Liver (tissue), 3 donors: ENCODE measurements at regions not wholly inside any gene's neighbourhood (a gene's known extent, or its start where the extent isn't known, plus 50 kb on each side); places are given as distances from the start of the nearest gene placed in this dataset.
A peak's percentile ranks its signal among the peaks of the same experiment; 100 is the strongest.

Experiments used
- EGR1 ChIP-seq, 2 donors: IDR thresholded peaks; 2 replicates each; pipeline ENCODE4 v1.6.1; 2016 to 2018; ENCODE audit warnings: antibody characterized with exemption in 2 of 2, low read depth in 2 of 2
- GABPA ChIP-seq, 2 donors: IDR thresholded peaks in 1 of 2; conservative IDR thresholded peaks in 1 of 2; 2 replicates each; pipeline ENCODE4 v1.6.1; 2016; ENCODE audit warnings: antibody characterized with exemption in 2 of 2, mild to moderate bottlenecking in 1 of 2, moderate library complexity in 1 of 2
- RAD21 ChIP-seq, 2 donors: IDR thresholded peaks; 2 replicates each; pipeline ENCODE4 v1.6.1; 2016; ENCODE audit warnings: antibody characterized with exemption in 2 of 2, mild to moderate bottlenecking in 2 of 2
- RXRA ChIP-seq, 2 donors: IDR thresholded peaks; 2 replicates each; pipeline ENCODE4 v1.6.1; 2017 to 2018; ENCODE audit warnings: antibody characterized with exemption in 2 of 2, mild to moderate bottlenecking in 1 of 2
- SP1 ChIP-seq: IDR thresholded peaks from 2 replicates; pipeline ENCODE4 v1.6.1; 2018; ENCODE audit warnings: antibody characterized with exemption, mild to moderate bottlenecking
- TAF1 ChIP-seq: conservative IDR thresholded peaks from 2 replicates; pipeline ENCODE4 v1.6.1; 2016; ENCODE audit warnings: antibody characterized with exemption, mild to moderate bottlenecking
- YY1 ChIP-seq: IDR thresholded peaks from 2 replicates; pipeline ENCODE4 v1.6.1; 2016; ENCODE audit warnings: antibody characterized with exemption, mild to moderate bottlenecking
- TF ChIP-seq, protein P1 (sequence below): fragments of 150-350 bp; IDR thresholded peaks from 2 replicates; pipeline ENCODE4 v1.5.1; 2017; ENCODE audit warnings: improper control_type of control experiment, low read depth, low read length; ENCODE audit not compliant: missing input control
- TF ChIP-seq, protein P2 (sequence below): IDR thresholded peaks from 2 replicates; pipeline ENCODE4 v1.6.1; 2016; ENCODE audit warnings: antibody characterized with exemption
- TF ChIP-seq, protein P3 (sequence below): IDR thresholded peaks from 2 replicates; pipeline ENCODE4 v1.6.1; 2016; ENCODE audit warnings: antibody characterized with exemption, mild to moderate bottlenecking
- donor health status: healthy.
- donor health status: healthy.

DNA sequence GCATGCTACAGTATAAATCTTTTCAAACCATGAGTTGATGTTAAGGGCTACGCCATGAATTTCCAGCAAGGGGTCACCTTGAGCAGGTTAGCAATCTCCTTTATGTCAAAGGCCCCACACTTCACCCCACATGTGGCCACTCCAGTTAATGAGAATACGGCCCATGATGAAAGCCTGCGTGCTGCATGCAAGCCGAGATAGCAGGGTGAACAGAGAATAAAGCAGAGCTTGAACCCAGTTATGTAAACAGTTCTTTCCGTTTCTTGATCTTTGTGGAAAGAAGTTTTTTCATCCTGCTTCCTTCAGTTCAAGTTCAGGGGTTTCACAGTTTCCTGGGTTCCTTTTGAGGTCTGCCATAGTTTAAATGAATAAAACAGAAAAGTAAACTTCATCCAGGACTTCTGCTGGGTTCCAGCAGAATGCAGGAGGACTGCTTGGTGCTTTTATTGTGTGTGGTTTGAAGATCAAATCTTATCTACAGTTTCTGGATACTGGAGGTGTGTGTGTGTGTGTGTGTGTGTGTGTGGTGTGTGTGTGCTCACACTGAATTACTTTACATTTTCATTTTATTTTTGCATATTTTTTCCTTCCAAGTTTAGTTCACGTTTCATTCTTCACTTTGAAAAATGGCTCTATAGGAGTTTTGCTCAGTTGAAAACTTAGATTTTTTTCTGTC is 87.1 kb downstream of the HMHB1 start:
- TF ChIP-seq SP1 (no peak), YY1 (no peak), RAD21 (IDR thresholded peaks at IDR 0.05) (no peak), TAF1 (no peak), EGR1 (IDR thresholded peaks at IDR 0.05; ENCODE audit: low read depth in 2 of 2) (no peak), RXRA (IDR thresholded peaks at IDR 0.05) (peak; percentile 13 to 44), GABPA (IDR thresholded peaks at IDR 0.05 in 1 of 2, conservative IDR thresholded peaks at IDR 0.05 in 1 of 2) (no peak)
- TF ChIP-seq, protein P1, sequence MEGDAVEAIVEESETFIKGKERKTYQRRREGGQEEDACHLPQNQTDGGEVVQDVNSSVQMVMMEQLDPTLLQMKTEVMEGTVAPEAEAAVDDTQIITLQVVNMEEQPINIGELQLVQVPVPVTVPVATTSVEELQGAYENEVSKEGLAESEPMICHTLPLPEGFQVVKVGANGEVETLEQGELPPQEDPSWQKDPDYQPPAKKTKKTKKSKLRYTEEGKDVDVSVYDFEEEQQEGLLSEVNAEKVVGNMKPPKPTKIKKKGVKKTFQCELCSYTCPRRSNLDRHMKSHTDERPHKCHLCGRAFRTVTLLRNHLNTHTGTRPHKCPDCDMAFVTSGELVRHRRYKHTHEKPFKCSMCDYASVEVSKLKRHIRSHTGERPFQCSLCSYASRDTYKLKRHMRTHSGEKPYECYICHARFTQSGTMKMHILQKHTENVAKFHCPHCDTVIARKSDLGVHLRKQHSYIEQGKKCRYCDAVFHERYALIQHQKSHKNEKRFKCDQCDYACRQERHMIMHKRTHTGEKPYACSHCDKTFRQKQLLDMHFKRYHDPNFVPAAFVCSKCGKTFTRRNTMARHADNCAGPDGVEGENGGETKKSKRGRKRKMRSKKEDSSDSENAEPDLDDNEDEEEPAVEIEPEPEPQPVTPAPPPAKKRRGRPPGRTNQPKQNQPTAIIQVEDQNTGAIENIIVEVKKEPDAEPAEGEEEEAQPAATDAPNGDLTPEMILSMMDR: no peak
- TF ChIP-seq, protein P2, sequence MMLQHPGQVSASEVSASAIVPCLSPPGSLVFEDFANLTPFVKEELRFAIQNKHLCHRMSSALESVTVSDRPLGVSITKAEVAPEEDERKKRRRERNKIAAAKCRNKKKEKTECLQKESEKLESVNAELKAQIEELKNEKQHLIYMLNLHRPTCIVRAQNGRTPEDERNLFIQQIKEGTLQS: no peak
- TF ChIP-seq, protein P3, sequence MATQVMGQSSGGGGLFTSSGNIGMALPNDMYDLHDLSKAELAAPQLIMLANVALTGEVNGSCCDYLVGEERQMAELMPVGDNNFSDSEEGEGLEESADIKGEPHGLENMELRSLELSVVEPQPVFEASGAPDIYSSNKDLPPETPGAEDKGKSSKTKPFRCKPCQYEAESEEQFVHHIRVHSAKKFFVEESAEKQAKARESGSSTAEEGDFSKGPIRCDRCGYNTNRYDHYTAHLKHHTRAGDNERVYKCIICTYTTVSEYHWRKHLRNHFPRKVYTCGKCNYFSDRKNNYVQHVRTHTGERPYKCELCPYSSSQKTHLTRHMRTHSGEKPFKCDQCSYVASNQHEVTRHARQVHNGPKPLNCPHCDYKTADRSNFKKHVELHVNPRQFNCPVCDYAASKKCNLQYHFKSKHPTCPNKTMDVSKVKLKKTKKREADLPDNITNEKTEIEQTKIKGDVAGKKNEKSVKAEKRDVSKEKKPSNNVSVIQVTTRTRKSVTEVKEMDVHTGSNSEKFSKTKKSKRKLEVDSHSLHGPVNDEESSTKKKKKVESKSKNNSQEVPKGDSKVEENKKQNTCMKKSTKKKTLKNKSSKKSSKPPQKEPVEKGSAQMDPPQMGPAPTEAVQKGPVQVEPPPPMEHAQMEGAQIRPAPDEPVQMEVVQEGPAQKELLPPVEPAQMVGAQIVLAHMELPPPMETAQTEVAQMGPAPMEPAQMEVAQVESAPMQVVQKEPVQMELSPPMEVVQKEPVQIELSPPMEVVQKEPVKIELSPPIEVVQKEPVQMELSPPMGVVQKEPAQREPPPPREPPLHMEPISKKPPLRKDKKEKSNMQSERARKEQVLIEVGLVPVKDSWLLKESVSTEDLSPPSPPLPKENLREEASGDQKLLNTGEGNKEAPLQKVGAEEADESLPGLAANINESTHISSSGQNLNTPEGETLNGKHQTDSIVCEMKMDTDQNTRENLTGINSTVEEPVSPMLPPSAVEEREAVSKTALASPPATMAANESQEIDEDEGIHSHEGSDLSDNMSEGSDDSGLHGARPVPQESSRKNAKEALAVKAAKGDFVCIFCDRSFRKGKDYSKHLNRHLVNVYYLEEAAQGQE: no peak
